ENCODE measurements at regions not wholly inside any gene's neighbourhood (a gene's known extent, or its start where the extent isn't known, plus 50 kb on each side); places are given as distances from the start of the nearest gene placed in this dataset.

GRCh38 chr3:150069154-150069527, 98.4 kb upstream of the PFN2 start:
- WGBS, result 24% methylated on average over 1 of the region's 1 CpG
- H3K4me3 ChIP-seq, result no peak overlapping the region
- no peaks in the 10 kb centered on the region for H3K27me3 ChIP-seq (replicated peaks; ENCODE audit: insufficient read depth)

GRCh38 chr3:150068440-150069153, 97.9 kb upstream of the PFN2 start:
- 55% methylated on average over 7 of the region's 7 CpGs for WGBS
- DNase-seq (ENCODE audit: low spot score), result no peak
- intact Hi-C loops (cut with DNase I), result no loop called here
- Histone ChIP-seq H3K36me3 (no peaks in the 10 kb centered on the region), H3K4me3 (no peak overlapping the region), H3K9me3 (no peaks in the 10 kb centered on the region), H3K4me1 (replicated peaks) (no peaks in the 10 kb centered on the region), H3K27ac (no peak overlapping the region), H3K27me3 (replicated peaks; ENCODE audit: insufficient read depth) (no peaks in the 10 kb centered on the region)
- no peak for TF ChIP-seq CTCF (IDR thresholded peaks at IDR 0.05)
- TF ChIP-seq POLR2AphosphoS5 (IDR thresholded peaks at IDR 0.05), result peak; percentile 8

More at GRCh38 chr3:150069154-150069527, 98.4 kb upstream of the PFN2 start:
- no peaks in the 10 kb centered on the region for H3K9me3 ChIP-seq
- no peaks in the 10 kb centered on the region for H3K36me3 ChIP-seq
- no peak overlapping the region for H3K27ac ChIP-seq
- intact Hi-C loops (cut with DNase I), result no loop called here
- TF ChIP-seq POLR2AphosphoS5 (IDR thresholded peaks at IDR 0.05), result no peak
- no peak for TF ChIP-seq CTCF (IDR thresholded peaks at IDR 0.05)
- TF ChIP-seq POLR2A (IDR thresholded peaks at IDR 0.05), result no peak
- no peak for DNase-seq (ENCODE audit: low spot score)
- H3K4me1 ChIP-seq (replicated peaks), result no peaks in the 10 kb centered on the region

- Histone ChIP-seq H3K4me3 (no peak overlapping the region), H3K4me1 (replicated peaks) (no peaks in the 10 kb centered on the region), H3K9me3 (no peaks in the 10 kb centered on the region), H3K27me3 (replicated peaks; ENCODE audit: insufficient read depth) (no peaks in the 10 kb centered on the region), H3K36me3 (no peaks in the 10 kb centered on the region), H3K27ac (no peak overlapping the region)
- intact Hi-C loops (cut with DNase I), result no loop called here
- DNase-seq (ENCODE audit: low spot score), result no peak
- 86% methylated on average over 3 of the region's 3 CpGs for WGBS
- no peak for TF ChIP-seq POLR2A (IDR thresholded peaks at IDR 0.05)
- no peak for TF ChIP-seq CTCF (IDR thresholded peaks at IDR 0.05)
- TF ChIP-seq POLR2AphosphoS5 (IDR thresholded peaks at IDR 0.05), result no peak
Observed at GRCh38 chr3:150067561-150067960, 96.9 kb upstream of the PFN2 start.

GRCh38 chr3:150064971-150065370, 94.3 kb upstream of the PFN2 start:
- no peak overlapping the region for H3K4me3 ChIP-seq
- TF ChIP-seq CTCF (IDR thresholded peaks at IDR 0.05) (no peak), POLR2A (IDR thresholded peaks at IDR 0.05) (no peak), POLR2AphosphoS5 (IDR thresholded peaks at IDR 0.05) (no peak)
- DNase-seq (ENCODE audit: low spot score), result no peak
- no peaks in the 10 kb centered on the region for H3K4me1 ChIP-seq (replicated peaks)
- no peaks in the 10 kb centered on the region for H3K36me3 ChIP-seq
- 97% methylated on average over 2 of the region's 2 CpGs for WGBS
- intact Hi-C loops (cut with DNase I), result no loop called here
- no peak overlapping the region for H3K27ac ChIP-seq
- H3K9me3 ChIP-seq, result no peaks in the 10 kb centered on the region
- no peaks in the 10 kb centered on the region for H3K27me3 ChIP-seq (replicated peaks; ENCODE audit: insufficient read depth)

- 100% methylated on average over 1 of the region's 1 CpG for WGBS
- Histone ChIP-seq H3K4me1 (replicated peaks) (no peaks in the 10 kb centered on the region), H3K4me3 (no peak overlapping the region), H3K27ac (peak overlapping the region in 1 of 2 donors; percentile 40), H3K36me3 (no peaks in the 10 kb centered on the region), H3K9me3 (no peaks in the 10 kb centered on the region), H3K27me3 (replicated peaks; ENCODE audit: insufficient read depth) (no peaks in the 10 kb centered on the region)
- TF ChIP-seq CTCF (IDR thresholded peaks at IDR 0.05) (no peak), POLR2AphosphoS5 (IDR thresholded peaks at IDR 0.05) (no peak), POLR2A (IDR thresholded peaks at IDR 0.05) (no peak)
- no peak for DNase-seq (ENCODE audit: low spot score)
- intact Hi-C loops (cut with DNase I), result no loop called here
Observed at GRCh38 chr3:150063237-150063636, 92.5 kb upstream of the PFN2 start.
